ENCODE measurements at regions not wholly inside any gene's neighbourhood (a gene's known extent, or its start where the extent isn't known, plus 50 kb on each side); places are given as distances from the start of the nearest gene placed in this dataset.

DNA sequence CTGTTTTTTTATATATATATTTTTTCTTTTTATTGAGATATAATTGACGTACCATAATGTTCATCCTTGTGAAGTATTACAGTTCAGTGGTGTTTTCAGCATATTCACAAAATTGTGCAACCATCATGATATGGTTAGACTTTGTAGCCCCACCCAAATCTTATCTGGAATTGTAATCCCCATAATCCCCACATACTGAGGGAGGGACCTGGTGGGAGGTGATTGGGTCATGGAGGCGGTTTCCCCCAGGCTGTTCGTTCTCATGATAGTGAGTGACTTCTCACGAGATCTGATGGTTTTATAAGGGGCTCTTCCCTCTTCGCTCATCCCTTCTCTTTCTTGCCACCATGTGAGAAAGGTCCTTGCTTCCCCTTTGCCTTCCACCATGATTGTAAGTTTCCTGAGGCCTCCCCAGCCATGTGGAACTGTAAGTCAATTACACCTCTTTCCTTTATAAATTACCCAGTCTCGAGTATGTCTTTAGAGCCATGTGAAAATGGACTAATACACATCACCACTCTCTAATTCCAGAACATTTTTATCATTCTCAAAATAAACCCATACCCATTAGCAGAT, 73.9 kb upstream of the SMNDC1 start:
- TF ChIP-seq POLR2A (IDR thresholded peaks at IDR 0.05) = no peak
- TF ChIP-seq, protein P1, sequence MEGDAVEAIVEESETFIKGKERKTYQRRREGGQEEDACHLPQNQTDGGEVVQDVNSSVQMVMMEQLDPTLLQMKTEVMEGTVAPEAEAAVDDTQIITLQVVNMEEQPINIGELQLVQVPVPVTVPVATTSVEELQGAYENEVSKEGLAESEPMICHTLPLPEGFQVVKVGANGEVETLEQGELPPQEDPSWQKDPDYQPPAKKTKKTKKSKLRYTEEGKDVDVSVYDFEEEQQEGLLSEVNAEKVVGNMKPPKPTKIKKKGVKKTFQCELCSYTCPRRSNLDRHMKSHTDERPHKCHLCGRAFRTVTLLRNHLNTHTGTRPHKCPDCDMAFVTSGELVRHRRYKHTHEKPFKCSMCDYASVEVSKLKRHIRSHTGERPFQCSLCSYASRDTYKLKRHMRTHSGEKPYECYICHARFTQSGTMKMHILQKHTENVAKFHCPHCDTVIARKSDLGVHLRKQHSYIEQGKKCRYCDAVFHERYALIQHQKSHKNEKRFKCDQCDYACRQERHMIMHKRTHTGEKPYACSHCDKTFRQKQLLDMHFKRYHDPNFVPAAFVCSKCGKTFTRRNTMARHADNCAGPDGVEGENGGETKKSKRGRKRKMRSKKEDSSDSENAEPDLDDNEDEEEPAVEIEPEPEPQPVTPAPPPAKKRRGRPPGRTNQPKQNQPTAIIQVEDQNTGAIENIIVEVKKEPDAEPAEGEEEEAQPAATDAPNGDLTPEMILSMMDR (IDR thresholded peaks at IDR 0.05) = no peak

All from gastroesophageal sphincter (tissue), 3 donors.